ENCODE measurements at regions not wholly inside any gene's neighbourhood (a gene's known extent, or its start where the extent isn't known, plus 50 kb on each side); places are given as distances from the start of the nearest gene placed in this dataset.

GRCh38 chr13:22506096-22506691 lies 674.6 kb upstream of the SGCG start (continued):
- TF ChIP-seq, protein P1, sequence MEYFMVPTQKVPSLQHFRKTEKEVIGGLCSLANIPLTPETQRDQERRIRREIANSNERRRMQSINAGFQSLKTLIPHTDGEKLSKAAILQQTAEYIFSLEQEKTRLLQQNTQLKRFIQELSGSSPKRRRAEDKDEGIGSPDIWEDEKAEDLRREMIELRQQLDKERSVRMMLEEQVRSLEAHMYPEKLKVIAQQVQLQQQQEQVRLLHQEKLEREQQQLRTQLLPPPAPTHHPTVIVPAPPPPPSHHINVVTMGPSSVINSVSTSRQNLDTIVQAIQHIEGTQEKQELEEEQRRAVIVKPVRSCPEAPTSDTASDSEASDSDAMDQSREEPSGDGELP (CRISPR knock-in tag; IDR thresholded peaks at IDR 0.05; ENCODE audit: borderline replicate concordance): no peak
- no peak for TF ChIP-seq TCF7L2 (IDR thresholded peaks at IDR 0.05; ENCODE audit: low read depth, low read length)
- no peak for TF ChIP-seq ZBTB49 (CRISPR knock-in tag; IDR thresholded peaks at IDR 0.05; ENCODE audit: borderline replicate concordance)
- no peak for TF ChIP-seq MTF1 (CRISPR knock-in tag; IDR thresholded peaks at IDR 0.05; ENCODE audit: borderline replicate concordance)
- TF ChIP-seq RNF219 (CRISPR knock-in tag; IDR thresholded peaks at IDR 0.05): no peak
- no peak for TF ChIP-seq CCAR2 (IDR thresholded peaks at IDR 0.05; ENCODE audit: low read depth, low read length)
- TF ChIP-seq ZNF586 (CRISPR knock-in tag; conservative IDR thresholded peaks at IDR 0.05): no peak
- no peak for TF ChIP-seq TGIF2 (CRISPR knock-in tag; IDR thresholded peaks at IDR 0.05)
- TF ChIP-seq POLR3A (IDR thresholded peaks at IDR 0.05; ENCODE audit: borderline replicate concordance, extremely low read depth, insufficient read depth, insufficient read length): no peak
- no peak for TF ChIP-seq SOX6 (IDR thresholded peaks at IDR 0.05)
- no peak for TF ChIP-seq ZNF431 (CRISPR knock-in tag; IDR thresholded peaks at IDR 0.05)
- TF ChIP-seq ZNF280A (IDR thresholded peaks at IDR 0.05; ENCODE audit: low read depth, partially characterized antibody): no peak
